ENCODE measurements at regions not wholly inside any gene's neighbourhood (a gene's known extent, or its start where the extent isn't known, plus 50 kb on each side); places are given as distances from the start of the nearest gene placed in this dataset.

- H3K36me3 ChIP-seq (replicated peaks in 1 of 2; ENCODE audit: control insufficient read depth in 1 of 2, insufficient read depth in 2 of 2, low read length in 2 of 2), result no peaks in the 10 kb centered on the region
- no CpG with 5 or more reads among the region's 2 CpGs for WGBS (ENCODE audit: insufficient coverage)
- no peak overlapping the region for H3K4me3 ChIP-seq (replicated peaks in 1 of 3; ENCODE audit: low read depth in 2 of 3, low read length in 3 of 3)
- no peak overlapping the region for H3K4me3 Mint-ChIP-seq
- H3K9ac ChIP-seq (ENCODE audit: insufficient read depth, low read length, poor library complexity, severe bottlenecking), result no peak overlapping the region
- H3K9me3 ChIP-seq (replicated peaks in 1 of 2; ENCODE audit: control insufficient read depth in 1 of 2, insufficient read depth in 1 of 2, low read length in 2 of 2), result no peaks in the 10 kb centered on the region
- no peak for TF ChIP-seq CTCF (IDR thresholded peaks at IDR 0.05)
- H3K4me2 ChIP-seq (replicated peaks; ENCODE audit: extremely low read depth, low read length, poor library complexity, severe bottlenecking), result no peak overlapping the region
- no peaks in the 10 kb centered on the region for H3K27me3 ChIP-seq (ENCODE audit: control insufficient read depth in 2 of 2, insufficient read depth in 2 of 2, low read length in 2 of 2)
- no peak for DNase-seq
- intact Hi-C loops (cut with micrococcal nuclease), result no loop called here
- H3K4me1 ChIP-seq (ENCODE audit: control insufficient read depth in 1 of 2, insufficient read depth in 2 of 2, low read length in 2 of 2), result no peaks in the 10 kb centered on the region
- no peak overlapping the region for H2AFZ ChIP-seq (ENCODE audit: insufficient read depth, low read depth, low read length, poor library complexity, severe bottlenecking)
- H3K27ac Mint-ChIP-seq, result no peak overlapping the region
- H3K27me3 Mint-ChIP-seq (ENCODE audit: low read depth in 3 of 3), result peaks cover 0 to 1% (median 0%) of the 10 kb centered on the region in 3 donors
- H3K9me3 Mint-ChIP-seq, result peaks cover 0 to 7% (median 2%) of the 10 kb centered on the region in 7 donors
- no peaks in the 10 kb centered on the region for H3K4me1 Mint-ChIP-seq
- H3K27ac ChIP-seq (ENCODE audit: low read depth in 1 of 2, low read length in 2 of 2), result no peak overlapping the region
- H4K20me1 ChIP-seq (ENCODE audit: insufficient read depth, low read length), result no peaks in the 10 kb centered on the region
- no peaks in the 10 kb centered on the region for H3K36me3 Mint-ChIP-seq
- H3K79me2 ChIP-seq (ENCODE audit: insufficient read depth, low read length), result no peaks in the 10 kb centered on the region
Observed at GRCh38 chr6:114523508-114523907, 180.7 kb upstream of the HS3ST5 start.

DNA sequence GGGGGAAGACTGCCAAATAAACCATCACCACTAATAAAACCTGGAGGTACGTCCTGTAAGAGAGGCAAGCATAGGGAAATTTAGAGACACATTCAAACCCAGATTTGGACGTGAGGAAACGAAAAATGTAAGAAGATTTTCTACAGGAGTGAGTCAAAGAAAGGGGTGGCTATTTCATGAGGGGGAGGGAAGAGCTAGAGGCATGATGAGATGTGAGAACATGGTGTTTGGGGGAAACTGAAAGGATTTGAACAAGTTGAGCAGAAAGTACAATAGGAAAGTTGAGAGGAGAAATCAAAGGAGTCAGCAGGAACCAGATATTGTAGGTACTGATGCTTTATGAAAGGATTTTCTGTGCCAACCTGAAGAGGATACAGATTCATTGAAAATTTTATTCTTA lies 179.1 kb upstream of the HS3ST5 start:
- H3K36me3 Mint-ChIP-seq, result no peaks in the 10 kb centered on the region
- peaks cover 0 to 7% (median 2%) of the 10 kb centered on the region in 7 donors for H3K9me3 Mint-ChIP-seq
- no peak for DNase-seq
- H3K4me3 Mint-ChIP-seq, result no peak overlapping the region
- WGBS (ENCODE audit: insufficient coverage), result 85% methylated on average over 2 of the region's 3 CpGs
- intact Hi-C loops (cut with micrococcal nuclease), result no loop called here
- Histone ChIP-seq H3K9me3 (replicated peaks in 1 of 2; ENCODE audit: control insufficient read depth in 1 of 2, insufficient read depth in 1 of 2, low read length in 2 of 2) (no peaks in the 10 kb centered on the region), H3K27ac (ENCODE audit: low read depth in 1 of 2, low read length in 2 of 2) (no peak overlapping the region), H3K4me1 (ENCODE audit: control insufficient read depth in 1 of 2, insufficient read depth in 2 of 2, low read length in 2 of 2) (no peaks in the 10 kb centered on the region), H3K36me3 (replicated peaks in 1 of 2; ENCODE audit: control insufficient read depth in 1 of 2, insufficient read depth in 2 of 2, low read length in 2 of 2) (no peaks in the 10 kb centered on the region), H3K4me2 (replicated peaks; ENCODE audit: extremely low read depth, low read length, poor library complexity, severe bottlenecking) (no peak overlapping the region), H3K9ac (ENCODE audit: insufficient read depth, low read length, poor library complexity, severe bottlenecking) (no peak overlapping the region), H2AFZ (ENCODE audit: insufficient read depth, low read depth, low read length, poor library complexity, severe bottlenecking) (no peak overlapping the region), H3K4me3 (replicated peaks in 1 of 3; ENCODE audit: low read depth in 2 of 3, low read length in 3 of 3) (no peak overlapping the region), H3K27me3 (ENCODE audit: control insufficient read depth in 2 of 2, insufficient read depth in 2 of 2, low read length in 2 of 2) (no peaks in the 10 kb centered on the region), H3K79me2 (ENCODE audit: insufficient read depth, low read length) (no peaks in the 10 kb centered on the region), H4K20me1 (ENCODE audit: insufficient read depth, low read length) (no peaks in the 10 kb centered on the region)
- TF ChIP-seq CTCF (IDR thresholded peaks at IDR 0.05), result no peak
- no peak overlapping the region for H3K27ac Mint-ChIP-seq
- peaks cover 0 to 1% (median 0%) of the 10 kb centered on the region in 3 donors for H3K27me3 Mint-ChIP-seq (ENCODE audit: low read depth in 3 of 3)
- H3K4me1 Mint-ChIP-seq, result no peaks in the 10 kb centered on the region
